ENCODE measurements at regions not wholly inside any gene's neighbourhood (a gene's known extent, or its start where the extent isn't known, plus 50 kb on each side); places are given as distances from the start of the nearest gene placed in this dataset.

GRCh38 chr20:59386809-59387208 lies 86.4 kb downstream of the EDN3 start:
- Histone ChIP-seq H3K4me1 (no peaks in the 10 kb centered on the region), H3K27me3 (no peaks in the 10 kb centered on the region), H3K4me3 (no peak overlapping the region), H3K27ac (no peak overlapping the region), H3K9me3 (no peaks in the 10 kb centered on the region), H3K36me3 (no peaks in the 10 kb centered on the region)
- no peak for TF ChIP-seq POLR2A (IDR thresholded peaks at IDR 0.05)
- TF ChIP-seq, protein P1, sequence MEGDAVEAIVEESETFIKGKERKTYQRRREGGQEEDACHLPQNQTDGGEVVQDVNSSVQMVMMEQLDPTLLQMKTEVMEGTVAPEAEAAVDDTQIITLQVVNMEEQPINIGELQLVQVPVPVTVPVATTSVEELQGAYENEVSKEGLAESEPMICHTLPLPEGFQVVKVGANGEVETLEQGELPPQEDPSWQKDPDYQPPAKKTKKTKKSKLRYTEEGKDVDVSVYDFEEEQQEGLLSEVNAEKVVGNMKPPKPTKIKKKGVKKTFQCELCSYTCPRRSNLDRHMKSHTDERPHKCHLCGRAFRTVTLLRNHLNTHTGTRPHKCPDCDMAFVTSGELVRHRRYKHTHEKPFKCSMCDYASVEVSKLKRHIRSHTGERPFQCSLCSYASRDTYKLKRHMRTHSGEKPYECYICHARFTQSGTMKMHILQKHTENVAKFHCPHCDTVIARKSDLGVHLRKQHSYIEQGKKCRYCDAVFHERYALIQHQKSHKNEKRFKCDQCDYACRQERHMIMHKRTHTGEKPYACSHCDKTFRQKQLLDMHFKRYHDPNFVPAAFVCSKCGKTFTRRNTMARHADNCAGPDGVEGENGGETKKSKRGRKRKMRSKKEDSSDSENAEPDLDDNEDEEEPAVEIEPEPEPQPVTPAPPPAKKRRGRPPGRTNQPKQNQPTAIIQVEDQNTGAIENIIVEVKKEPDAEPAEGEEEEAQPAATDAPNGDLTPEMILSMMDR (IDR thresholded peaks at IDR 0.05), result no peak
- DNase-seq, result no peak
- intact Hi-C loops (cut with DNase I; ENCODE audit: low total_unique reads), result no loop called here

DNA sequence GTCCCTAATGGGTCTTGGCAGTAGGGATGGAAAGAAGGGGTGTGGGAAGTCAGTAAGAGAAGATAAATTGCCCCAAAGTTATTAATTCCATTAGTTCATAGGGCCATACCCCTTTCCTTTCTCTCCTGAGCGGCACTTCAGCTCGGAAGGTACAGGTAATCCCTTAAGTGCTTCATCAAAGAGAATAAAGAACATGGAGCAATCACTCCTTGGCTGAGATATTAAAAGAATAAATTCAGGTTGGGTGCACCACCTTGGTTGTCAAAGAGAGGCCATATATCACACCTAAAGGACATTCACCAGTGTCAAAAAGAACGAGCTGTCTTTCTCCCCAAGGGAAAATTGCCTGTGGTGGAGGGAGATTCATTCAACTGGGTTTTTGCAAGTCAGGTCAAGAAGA lies 87.5 kb downstream of the EDN3 start:
- TF ChIP-seq, protein P1 (IDR thresholded peaks at IDR 0.05), result no peak
- TF ChIP-seq POLR2A (IDR thresholded peaks at IDR 0.05), result no peak
- intact Hi-C loops (cut with DNase I; ENCODE audit: low total_unique reads), result no loop called here
- no peaks in the 10 kb centered on the region for H3K36me3 ChIP-seq
- H3K27me3 ChIP-seq, result no peaks in the 10 kb centered on the region
- H3K27ac ChIP-seq, result no peak overlapping the region
- no peak for DNase-seq
- H3K4me1 ChIP-seq, result no peaks in the 10 kb centered on the region
- H3K9me3 ChIP-seq, result no peaks in the 10 kb centered on the region
- H3K4me3 ChIP-seq, result no peak overlapping the region

- no peak for TF ChIP-seq POLR2A (IDR thresholded peaks at IDR 0.05)
- TF ChIP-seq, protein P1 (IDR thresholded peaks at IDR 0.05), result no peak
- no peaks in the 10 kb centered on the region for H3K4me1 ChIP-seq
- no peaks in the 10 kb centered on the region for H3K36me3 ChIP-seq
- H3K27me3 ChIP-seq, result no peaks in the 10 kb centered on the region
- H3K9me3 ChIP-seq, result no peaks in the 10 kb centered on the region
- DNase-seq, result no peak
- H3K27ac ChIP-seq, result no peak overlapping the region
- intact Hi-C loops (cut with DNase I; ENCODE audit: low total_unique reads), result no loop called here
- no peak overlapping the region for H3K4me3 ChIP-seq
Measured at GRCh38 chr20:59388402-59388801, 88.0 kb downstream of the EDN3 start.

DNA sequence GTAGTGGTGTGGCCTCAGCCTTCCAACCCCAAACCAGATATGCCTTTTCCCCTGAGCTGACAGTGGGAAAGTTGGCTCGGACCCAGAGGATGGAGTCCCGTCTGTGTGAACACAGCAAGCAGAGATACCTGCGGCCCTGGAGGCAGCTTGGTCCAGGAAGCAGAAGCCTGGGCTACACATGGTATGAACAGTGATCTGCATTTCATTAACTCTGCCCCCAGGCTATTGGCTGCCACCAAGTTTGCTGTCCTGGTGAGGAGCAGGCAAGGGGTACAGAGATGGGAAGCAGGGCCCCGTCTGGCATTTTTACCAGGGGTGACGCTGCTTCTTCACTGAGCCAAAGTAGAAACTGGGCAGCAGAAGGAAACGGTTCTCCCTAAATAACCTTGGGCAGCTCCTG lies 90.0 kb downstream of the EDN3 start:
- Histone ChIP-seq H3K4me1 (no peaks in the 10 kb centered on the region), H3K9me3 (no peaks in the 10 kb centered on the region), H3K36me3 (no peaks in the 10 kb centered on the region), H3K27me3 (no peaks in the 10 kb centered on the region), H3K27ac (no peak overlapping the region), H3K4me3 (no peak overlapping the region)
- intact Hi-C loops (cut with DNase I; ENCODE audit: low total_unique reads), result no loop called here
- TF ChIP-seq POLR2A (IDR thresholded peaks at IDR 0.05), result no peak
- TF ChIP-seq, protein P1 (IDR thresholded peaks at IDR 0.05), result no peak
- DNase-seq, result no peak

DNA sequence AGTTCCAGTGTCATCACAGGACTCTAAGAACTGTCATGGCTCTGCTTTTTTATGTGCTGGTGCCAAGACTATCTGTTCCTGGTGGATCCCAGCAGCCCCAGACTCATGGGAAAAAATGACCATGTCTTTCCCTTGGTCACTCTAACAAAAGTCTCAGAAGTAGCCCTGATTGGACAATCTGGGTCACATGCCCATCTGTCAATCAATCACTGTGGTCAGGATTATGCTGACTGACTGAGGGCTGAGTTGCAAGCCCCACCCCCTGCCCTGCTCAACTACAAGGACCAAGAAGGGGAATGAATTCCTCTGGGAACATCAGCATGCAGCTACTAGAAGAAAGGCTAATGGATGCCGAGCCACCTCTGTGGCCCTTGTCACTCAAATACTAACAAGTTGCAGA lies 91.6 kb downstream of the EDN3 start:
- Histone ChIP-seq H3K9me3 (no peaks in the 10 kb centered on the region), H3K27me3 (no peaks in the 10 kb centered on the region), H3K4me3 (no peak overlapping the region), H3K27ac (no peak overlapping the region), H3K4me1 (no peaks in the 10 kb centered on the region), H3K36me3 (no peaks in the 10 kb centered on the region)
- DNase-seq, result no peak
- no peak for TF ChIP-seq POLR2A (IDR thresholded peaks at IDR 0.05)
- TF ChIP-seq, protein P1 (IDR thresholded peaks at IDR 0.05), result no peak
- intact Hi-C loops (cut with DNase I; ENCODE audit: low total_unique reads), result no loop called here
